NCI-H82 treated with DMSO at 0.1 percent for 48 hours (cell line): ENCODE measurements at regions not wholly inside any gene's neighbourhood (a gene's known extent, or its start where the extent isn't known, plus 50 kb on each side); places are given as distances from the start of the nearest gene placed in this dataset.
"Not testable (repeated sequence)": the region's sequence is repeated elsewhere in the genome, so short reads cannot be mapped to it uniquely, and the experiment has no call there.

Experiments
- DNase-seq: peaks from one replicate; lab custom pipeline; 2025; ENCODE audit not compliant: unreplicated experiment; lab: John Stamatoyannopoulos, UW

DNA sequence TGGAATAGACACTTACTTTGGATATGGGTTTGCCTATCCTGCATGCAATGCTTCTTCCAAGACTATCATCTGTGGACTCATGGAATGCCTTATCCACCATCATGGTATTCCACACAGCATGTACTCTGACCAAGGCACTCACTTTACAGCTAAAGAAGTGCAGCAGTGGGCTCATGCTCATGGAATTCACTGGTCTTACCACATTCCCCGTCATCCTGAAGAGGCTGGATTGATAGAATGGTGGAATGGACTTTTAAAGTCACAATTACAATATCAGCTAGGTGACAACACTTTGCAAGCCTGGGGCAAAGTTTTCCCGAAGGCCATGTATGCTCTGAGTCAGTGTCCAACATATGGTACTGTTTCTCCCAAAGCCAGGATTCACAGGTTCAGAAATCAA is 199.1 kb downstream of the GJA1 start:
- DNase-seq = not testable (repeated sequence)

DNA sequence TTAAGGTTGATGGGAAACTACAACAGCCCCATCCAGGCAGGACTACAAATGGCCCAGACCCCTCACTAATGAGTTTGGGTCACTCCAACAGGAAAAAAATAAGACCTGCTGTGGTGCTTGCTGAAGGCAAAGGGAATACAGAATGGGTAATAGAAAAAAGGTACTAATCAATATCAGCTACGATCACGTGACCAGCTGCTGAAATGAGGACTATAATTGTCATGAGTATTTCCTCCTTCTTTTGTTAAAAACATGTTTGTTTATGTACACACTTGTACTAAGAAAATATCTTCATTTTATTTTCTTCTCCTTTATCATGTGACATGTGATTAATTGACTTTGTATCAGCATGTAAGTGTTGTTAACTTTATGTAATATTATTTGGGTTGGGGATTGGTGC is 199.9 kb downstream of the GJA1 start:
- no peak for DNase-seq

DNA sequence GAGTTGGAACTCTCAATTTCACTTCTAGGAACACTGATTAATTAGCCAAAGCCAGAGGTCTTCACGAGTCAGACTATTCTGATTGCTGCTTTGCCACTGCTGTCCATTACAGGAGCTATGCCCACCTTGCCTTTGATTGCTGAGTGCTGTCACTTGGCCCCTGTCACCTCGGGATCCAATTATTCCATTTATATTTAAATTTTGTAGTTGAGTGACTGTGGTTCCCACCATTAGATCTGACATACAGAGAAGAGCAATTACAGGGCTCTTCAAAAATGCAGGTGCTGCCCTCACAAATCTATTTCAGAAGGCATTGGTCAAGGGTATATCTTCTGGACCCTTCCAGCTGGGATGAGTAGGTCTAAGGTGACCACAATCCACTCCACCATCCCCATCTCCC is 200.8 kb downstream of the GJA1 start:
- not testable (repeated sequence) for DNase-seq

DNA sequence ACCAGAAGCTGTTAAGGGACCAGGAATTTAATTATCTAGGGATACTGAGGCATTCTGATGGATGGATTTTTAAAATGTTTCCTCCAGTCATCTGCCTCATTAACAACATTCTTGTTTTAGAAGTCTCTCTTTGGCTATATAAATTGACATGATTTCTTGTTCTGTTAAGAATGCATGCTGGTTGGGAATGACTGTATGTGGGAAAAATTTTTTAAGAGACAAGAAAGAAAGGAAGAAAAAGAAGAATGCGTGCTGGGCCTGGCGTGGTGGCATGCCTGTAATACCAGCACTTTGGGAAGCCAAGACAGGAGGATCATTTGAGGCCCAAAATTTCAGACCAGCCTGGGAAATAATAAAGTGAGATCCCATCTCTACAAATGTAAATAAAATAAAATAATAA is 203.6 kb downstream of the GJA1 start:
- DNase-seq = no peak

DNA sequence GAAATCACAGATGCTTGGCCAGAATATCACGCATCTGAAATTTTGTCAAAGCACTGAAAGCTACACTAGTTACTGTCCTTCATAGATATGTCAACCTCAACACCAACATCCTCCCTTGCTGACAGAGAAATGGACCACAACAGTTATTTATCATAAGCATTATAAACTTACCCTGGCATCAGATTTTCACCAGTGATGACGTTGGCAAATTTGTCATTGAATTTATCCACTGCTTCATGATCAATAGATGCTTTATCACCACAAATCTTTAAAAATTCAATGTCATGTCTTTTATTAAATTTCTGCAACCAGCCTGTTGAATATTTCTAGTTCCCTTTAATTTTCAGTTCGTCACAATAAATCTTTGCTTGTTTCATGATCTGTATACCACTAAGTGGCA is 205.7 kb downstream of the GJA1 start:
- DNase-seq = no peak

DNA sequence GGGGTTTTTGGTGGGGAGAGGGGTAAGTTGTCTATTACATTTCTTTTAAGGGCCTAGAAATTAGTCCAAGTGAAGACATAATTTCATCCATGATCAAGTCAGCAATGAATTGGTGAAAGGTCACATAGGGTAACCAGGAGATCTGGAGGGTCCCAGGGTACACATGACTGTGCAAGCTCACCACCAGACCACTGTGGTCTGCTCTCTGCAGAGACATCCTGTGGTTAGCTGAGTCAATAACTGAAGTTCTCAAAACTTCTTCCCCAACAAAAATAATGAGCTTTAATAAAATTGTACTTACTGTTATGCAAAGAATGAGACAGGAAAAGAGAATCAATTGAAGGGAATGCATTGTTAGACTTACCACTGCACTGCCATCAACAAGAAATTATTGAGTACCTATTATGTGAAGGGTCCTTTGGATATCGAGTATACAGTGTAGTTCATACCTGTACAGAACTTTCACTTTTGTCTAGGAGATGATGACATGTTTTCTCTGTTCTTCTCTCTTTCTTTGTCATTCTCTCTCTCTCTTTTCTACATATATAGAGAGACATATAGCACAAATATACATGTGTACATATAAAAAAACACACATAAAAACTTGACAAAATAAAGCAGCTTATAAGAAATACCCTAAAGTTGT is 209.8 kb downstream of the GJA1 start:
- no peak for DNase-seq

DNA sequence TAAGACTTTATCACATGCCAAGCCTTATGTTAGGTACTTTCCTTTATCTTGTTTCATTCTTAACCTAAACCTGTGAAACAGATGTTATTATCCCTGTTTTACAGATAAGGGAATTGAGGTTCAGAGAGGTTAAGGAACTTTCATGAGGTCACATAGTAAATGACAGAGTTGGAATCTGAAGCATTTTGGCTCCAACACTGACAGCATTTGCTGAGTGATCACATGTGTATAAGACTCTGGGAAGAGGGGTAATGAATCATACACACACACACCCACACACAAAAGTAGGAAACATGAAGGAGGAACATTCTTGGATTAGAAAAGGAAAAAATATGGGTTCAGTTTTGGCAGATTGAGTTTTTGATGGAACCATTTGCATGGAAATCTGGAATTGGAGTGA is 212.5 kb downstream of the GJA1 start:
- no peak for DNase-seq

DNA sequence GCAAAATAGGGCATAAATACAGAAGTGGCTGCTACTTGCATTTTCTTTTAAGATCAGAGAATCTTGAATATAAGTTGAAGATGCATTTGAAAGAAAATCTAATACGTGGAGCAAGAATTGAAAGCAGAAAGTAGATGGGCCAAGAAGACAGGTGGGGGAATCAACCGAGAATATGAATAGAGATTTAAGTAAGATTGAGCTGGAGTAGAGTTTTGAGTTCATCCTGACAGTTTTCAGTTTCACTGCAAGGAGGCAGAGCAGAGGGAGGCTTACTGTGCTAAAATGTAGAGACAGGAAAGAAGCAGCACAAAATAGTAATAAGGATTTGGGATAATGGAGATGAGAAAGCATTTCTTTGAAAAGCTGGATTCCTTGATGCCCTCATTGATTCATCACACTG is 214.5 kb downstream of the GJA1 start:
- DNase-seq = no peak

DNA sequence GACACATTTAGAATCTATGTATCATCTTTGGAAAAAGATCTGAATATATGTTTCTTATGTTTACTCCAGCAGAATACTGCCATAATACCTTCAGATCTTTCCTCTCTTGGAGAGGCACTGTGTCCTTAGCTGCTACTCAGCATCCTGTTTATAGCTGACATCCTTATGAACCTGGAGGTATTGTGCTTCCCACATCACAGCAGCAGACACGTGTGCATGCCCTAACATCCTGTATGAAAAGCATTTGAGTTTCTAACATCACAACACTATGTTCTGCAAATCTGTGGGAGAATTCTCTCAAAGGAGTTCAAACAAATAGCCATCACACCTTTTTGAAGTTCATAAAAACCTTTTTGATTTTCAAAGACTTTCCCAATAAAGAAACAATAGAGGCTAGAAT is 216.0 kb downstream of the GJA1 start:
- no peak for DNase-seq

DNA sequence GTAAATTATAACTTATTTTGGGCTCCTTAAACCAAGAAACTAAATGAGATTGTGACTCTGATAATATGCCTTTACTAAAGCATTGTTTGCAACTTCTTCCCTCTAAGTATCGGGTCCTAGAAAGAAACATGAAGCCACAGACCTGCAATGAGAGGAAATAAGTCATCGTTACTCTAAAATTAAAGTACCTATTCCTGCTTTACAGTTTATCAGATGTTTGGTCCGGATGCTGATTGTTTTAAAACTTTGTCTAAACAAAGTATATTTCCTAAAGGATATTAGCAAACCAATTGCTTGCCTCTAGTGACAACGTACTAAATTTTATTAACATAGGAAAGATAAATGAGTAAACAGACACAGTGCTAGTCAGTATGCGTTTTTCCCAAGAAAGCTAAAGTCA is 216.8 kb downstream of the GJA1 start:
- no peak for DNase-seq

DNA sequence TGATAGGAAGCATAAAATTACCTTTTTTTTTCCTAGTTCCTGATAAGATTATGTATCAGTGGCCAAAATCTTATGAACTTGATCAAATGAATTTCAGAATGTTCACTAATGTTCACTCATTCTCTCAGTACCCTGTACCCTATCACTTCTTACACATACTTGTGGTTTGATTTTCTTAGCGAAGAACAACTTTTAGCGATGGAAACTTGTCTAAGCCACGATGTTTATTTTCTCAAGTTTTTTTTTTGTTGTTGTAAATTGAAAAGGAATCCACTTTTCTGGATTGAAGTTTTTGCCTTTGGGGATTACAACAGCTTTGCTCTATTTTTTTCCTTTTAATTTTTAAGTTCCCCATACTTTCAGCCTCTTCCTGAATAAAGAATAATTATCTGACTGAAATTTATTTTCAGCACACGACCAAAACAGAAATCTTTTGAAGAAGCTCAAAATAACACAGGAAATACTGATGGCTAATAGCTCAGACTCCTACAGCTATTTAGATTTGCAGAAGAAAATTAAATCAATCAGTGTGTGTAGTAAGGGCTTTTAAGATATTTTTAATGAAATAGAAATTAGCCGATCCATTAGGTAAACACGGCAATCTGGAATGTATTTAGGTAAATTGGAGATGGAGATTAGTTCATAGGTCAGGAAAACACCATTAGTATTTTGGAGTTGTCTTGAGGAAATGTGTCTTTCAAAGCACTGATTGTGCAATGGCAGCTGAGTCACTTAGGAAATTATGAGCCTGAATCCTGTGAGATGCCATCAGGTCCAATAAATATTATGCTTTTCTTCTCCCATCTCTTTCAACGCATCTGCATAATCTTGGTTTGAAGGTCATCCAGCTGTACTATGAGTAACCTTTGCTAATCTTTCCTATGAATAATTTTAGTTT is 217.5 kb downstream of the GJA1 start:
- no peak for DNase-seq

DNA sequence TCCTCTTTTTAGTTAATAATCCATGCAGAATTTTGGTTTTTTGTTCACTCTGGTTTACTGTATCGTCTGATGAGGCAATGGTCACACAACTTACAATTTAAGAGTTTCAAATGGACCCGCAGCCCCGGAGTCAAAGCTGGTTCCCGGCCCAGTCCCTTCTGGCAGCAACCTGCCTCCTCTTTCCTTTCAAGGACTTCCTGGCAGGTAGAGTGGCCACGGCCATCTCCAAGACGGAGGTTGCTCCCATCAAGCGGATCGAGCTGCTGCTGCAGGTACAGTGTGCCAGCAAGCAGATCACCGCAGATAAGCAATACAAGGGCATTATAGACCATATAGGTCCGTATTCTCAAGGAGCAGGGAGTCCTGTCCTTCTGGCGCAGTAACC is 218.2 kb downstream of the GJA1 start:
- DNase-seq = no peak

DNA sequence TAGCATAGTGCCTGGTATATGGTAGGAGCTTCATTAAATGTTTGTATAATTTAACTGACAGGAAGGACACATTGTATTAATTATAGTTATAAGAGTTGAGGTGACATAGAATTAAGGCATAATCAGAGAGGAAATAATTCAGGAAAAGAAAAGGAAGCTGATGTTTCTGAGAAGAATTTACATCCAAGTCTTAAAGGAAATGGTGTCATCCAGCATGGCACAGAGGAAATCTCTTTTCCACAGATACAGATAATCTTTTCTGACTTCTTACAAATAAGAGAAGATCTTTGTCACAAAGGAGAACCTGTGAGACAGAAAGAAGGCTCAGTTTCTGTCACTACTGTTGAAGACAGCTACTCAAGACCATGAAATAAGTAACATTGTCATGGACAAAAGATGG is 222.5 kb downstream of the GJA1 start:
- DNase-seq = no peak

DNA sequence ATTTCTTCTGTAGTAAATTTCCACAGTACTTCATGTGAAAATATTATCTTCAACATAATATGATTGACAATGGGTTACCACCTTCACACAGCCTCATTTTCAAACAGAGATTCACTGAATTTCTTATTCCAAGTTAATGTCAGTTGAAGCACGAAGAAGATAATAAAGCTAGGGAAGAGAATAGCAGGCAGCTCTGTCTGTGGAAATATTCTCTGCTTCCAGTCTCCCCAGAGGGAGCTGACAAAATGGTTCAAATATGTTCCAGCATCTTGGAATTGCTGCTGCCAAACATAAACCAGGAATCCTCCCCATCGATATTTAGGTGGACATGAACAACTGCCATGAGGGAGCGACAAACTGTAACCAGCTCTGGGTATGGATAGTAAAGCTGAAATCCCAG is 224.8 kb downstream of the GJA1 start:
- no peak for DNase-seq

DNA sequence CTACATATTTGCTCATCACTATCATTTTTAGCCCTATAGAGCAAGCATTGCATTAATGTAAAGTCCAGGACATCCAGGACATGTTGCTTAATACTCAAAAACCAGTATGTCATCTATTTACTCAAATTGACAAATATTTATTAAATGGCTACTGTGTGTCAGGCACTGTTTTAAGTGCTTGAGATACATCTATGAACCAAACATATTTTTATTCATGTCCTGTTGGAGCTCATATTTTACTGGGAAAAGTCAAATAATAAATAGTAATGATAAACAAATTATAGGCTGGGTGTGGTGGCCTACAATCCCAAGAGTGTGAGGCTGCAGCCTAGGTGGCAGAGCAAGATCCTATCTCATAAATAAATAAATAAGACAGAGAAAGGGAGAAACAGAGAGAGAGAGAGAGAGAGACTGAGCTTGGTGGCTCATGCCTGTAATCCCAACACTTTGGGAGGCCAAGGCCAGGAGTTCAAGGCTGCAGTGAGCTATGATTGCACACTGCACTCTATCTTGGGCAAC is 227.9 kb downstream of the GJA1 start:
- DNase-seq = no peak

DNA sequence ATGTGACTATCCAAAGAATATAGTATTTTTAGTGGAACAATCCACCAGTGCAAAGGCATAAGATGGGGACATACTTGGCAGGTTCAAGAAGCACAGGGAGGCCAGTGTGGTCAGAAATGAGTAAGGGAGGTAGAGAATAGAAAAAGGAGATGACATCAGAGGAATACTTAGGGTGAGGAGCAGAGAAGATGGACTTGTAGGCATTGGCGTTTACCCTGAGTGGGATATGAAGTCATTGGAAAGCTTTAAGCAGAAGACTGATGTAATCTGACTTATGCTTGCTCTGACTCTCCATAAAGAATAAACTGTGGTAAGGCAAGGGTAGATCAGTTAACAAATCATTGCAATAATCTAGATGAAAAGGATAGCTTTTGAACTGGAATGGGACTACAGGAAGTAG is 228.7 kb downstream of the GJA1 start:
- no peak for DNase-seq

DNA sequence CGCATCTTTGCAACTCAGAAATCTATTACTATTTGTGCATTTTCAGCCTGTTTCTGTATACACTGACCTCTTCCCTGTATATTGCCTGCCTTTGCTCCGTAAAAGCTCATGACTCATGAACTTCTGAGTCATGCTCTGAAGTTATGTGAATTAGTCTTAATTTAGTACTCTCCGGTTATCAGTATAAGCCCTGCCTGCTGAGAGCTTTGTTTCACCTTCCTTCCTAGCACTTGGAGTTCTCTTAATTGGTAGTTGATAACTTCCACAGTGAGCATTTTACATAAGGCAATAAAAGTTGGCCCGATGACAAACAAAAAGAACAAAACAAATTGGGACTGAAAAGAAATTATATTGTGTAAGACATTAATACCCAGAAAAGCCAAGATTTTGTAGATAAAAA is 231.4 kb downstream of the GJA1 start:
- DNase-seq = no peak

DNA sequence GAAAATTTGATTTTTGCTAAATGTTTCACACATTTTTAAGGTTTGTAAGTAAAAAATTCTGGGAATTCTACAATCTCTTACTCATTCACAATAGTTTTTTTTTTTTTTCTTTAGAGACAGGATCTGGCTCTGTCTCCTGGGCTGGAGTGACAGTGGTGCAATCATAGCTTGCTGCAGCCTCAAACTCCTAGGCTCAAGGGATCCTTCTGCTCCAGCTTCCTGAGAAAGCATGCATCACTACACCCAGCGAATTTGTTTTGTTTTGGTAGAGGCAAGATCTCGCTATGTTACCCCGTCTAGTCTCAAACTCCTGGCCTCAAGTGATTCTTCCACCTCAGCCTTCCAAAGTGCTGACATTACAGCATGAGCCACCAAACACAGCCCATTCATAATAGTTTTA is 232.8 kb downstream of the GJA1 start:
- DNase-seq = no peak

DNA sequence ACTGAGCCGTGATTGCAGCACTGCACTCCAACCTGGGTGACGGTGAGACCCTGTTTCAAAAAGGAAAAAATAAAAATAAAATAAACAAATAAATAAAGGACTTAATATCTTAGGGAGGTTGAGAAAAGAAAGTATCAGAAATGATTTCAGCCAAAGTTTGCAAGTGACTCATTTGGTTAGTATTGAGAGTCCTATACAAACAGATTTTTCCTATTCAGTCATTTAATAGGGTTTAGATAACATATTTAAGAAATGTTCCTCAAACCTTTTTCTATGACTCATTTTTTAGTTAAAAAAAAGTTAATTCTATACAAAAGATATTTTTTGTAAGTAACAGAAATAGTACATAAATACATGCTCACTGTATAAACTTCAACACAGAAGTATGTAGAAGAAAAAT is 235.1 kb downstream of the GJA1 start:
- DNase-seq = no peak

DNA sequence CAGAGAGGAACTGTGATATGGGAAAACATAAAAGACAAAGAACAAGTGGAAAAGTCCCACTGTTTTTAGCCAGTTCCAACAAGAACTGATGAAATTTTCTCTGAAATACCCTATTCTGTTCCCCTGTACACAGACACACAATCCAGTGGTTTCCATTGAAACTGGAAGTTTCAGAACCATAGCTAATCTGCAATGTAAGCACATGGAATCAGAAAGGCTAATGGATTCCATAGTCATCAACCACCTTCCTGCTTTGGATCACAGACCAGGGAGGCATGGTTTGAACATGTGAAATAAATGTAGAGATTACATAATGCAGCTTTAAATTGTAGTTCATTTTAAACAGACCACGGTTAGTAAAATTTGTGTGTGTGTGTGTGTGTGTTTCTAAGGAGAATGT is 242.1 kb downstream of the GJA1 start:
- DNase-seq = no peak

DNA sequence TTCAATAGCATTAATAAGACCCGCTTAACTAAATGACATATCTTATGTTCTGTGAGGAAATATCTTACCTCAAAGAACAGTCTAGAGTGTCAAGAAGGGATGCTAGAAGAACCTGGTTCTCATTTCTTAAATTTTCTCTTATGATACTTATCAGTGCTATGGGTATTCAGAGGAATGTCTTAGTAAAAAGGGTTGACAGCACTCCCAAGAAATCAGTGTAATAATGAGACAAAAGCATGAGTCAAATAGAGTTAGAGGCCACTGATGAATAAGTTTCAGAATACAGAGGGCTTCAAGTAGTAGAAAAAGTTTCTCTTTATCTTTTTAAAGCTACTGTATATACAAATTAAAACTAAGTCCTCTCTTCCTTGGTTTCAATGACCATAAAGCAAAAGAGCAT is 242.8 kb downstream of the GJA1 start:
- no peak for DNase-seq

DNA sequence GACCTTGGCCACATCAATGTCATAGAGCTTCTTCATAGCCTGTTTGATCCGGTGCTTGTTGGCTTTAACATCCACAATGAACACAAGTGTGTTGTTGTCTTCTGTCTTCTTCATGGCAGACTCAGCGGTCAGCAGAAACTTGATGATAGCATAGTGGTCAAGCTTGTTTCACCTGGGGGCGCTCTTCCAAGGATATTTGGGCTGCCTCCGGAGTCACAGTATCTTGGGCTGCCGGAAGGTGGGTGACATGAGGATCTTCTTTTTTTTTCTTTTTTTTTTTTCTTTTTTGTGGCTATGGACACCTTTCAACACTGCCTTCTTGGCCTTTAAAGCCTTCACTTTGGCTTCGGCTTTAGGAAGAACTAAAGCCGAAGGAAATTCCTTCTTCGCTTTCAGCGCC is 244.6 kb downstream of the GJA1 start:
- DNase-seq = no peak

DNA sequence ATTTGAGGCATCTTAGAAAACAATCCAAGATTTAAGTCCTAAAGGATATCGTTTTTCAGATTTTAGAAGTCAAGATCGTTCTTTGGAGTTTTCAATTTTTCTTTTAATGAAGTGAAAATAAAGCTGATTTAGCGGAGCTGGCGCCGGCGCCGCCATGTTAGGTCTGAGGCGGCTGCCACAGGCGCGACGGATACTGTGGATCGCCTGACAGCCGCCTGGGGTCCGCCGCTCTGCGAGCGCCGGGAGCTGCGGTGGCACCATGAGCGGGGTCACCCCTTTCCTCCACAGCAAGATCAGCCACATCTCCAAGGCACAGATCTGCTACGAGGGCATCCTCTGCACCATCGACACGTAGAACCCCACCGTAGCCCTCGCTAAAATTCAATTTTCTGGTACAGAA is 247.2 kb downstream of the GJA1 start:
- DNase-seq = no peak
